ENCODE measurements at regions not wholly inside any gene's neighbourhood (a gene's known extent, or its start where the extent isn't known, plus 50 kb on each side); places are given as distances from the start of the nearest gene placed in this dataset.

GRCh38 chr10:131485732-131486131 lies 174.2 kb upstream of the TCERG1L start:
- no peak for TF ChIP-seq CTCF (IDR thresholded peaks at IDR 0.05; ENCODE audit: poor library complexity)
- no peak for TF ChIP-seq EZH2 (IDR thresholded peaks at IDR 0.05; ENCODE audit: borderline replicate concordance)
- no peak for TF ChIP-seq EZH2phosphoT487 (IDR thresholded peaks at IDR 0.05; ENCODE audit: low read depth, severe bottlenecking, unreplicated experiment)
